ENCODE measurements at regions not wholly inside any gene's neighbourhood (a gene's known extent, or its start where the extent isn't known, plus 50 kb on each side); places are given as distances from the start of the nearest gene placed in this dataset.
A peak's percentile ranks its signal among the peaks of the same experiment; 100 is the strongest.

DNA sequence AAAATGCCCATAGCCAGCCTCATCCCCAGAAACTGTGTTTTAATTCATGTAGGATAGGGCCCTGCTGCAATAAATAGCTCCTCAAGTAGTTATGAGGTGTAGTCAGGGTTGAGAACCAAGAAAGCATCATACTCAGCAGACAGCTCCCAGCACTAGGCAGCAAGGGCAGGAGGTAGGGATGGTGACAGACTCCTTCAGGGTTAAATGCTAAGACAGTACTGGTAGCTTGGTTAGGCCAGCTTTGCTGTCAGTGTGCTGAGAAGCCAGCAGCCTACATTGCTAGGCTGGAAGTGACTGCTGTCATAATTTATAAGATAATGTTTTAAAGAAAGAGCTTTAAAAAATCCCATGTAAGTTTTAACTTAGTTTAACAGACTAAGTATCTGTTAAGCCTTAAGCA is 113.9 kb upstream of the IMMP2L start:
- no peak for FAIRE-seq
- no peak for TF ChIP-seq TAF1 (IDR thresholded peaks at IDR 0.05; ENCODE audit: low read depth, low read length)
- TF ChIP-seq POU2F2 (IDR thresholded peaks at IDR 0.05; ENCODE audit: low read depth, low read length), result no peak
- TF ChIP-seq POLR2AphosphoS5 (IDR thresholded peaks at IDR 0.05; ENCODE audit: low read depth, low read length), result no peak
- no peak for TF ChIP-seq PAX5 (IDR thresholded peaks at IDR 0.05; ENCODE audit: insufficient read depth, low read length, severe bottlenecking)
- no peak for TF ChIP-seq SPI1 (IDR thresholded peaks at IDR 0.05; ENCODE audit: low read depth, low read length)
- TF ChIP-seq POLR2A (IDR thresholded peaks at IDR 0.05; ENCODE audit: low read depth, low read length), result no peak
- DNase-seq (ENCODE audit: insufficient read length, low spot score), result no peak

- no peak for DNase-seq (ENCODE audit: insufficient read length, low spot score)
- TF ChIP-seq POLR2A (IDR thresholded peaks at IDR 0.05; ENCODE audit: low read depth, low read length), result no peak
- FAIRE-seq, result no peak
These were observed 110.6 kb upstream of the IMMP2L start for GRCh38 chr7:111672901-111673300.

GRCh38 chr7:111671927-111672326 is 109.6 kb upstream of the IMMP2L start:
- DNase-seq (ENCODE audit: insufficient read length, low spot score) (no peak), FAIRE-seq (no peak)

DNA sequence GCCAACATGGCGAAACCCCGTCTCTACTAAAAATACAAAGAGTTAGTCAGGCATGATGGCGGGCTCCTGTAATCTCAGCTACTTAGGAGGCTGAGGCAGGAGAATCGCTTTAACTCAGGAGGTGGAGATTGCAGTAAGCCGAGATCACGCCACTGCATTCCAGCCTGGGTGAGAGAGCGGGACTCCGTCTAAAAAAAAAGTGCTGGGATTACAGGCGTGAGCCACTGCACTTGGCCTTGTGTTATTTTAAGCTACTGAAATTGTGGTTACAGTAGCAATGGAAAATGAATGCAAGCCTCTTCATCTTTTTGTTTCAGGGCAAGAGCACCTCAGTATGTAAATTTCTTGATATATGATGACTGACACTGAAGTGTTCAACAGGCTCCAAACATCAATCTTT is 106.4 kb upstream of the IMMP2L start:
- FAIRE-seq, result no peak
- DNase-seq (ENCODE audit: insufficient read length, low spot score), result no peak
- TF ChIP-seq SPI1 (IDR thresholded peaks at IDR 0.05; ENCODE audit: low read depth, low read length) (no peak), POU2F2 (IDR thresholded peaks at IDR 0.05; ENCODE audit: low read depth, low read length) (no peak), PAX5 (IDR thresholded peaks at IDR 0.05; ENCODE audit: insufficient read depth, low read length, severe bottlenecking) (no peak), TAF1 (IDR thresholded peaks at IDR 0.05; ENCODE audit: low read depth, low read length) (no peak), POLR2A (IDR thresholded peaks at IDR 0.05; ENCODE audit: low read depth, low read length) (no peak), POLR2AphosphoS5 (IDR thresholded peaks at IDR 0.05; ENCODE audit: low read depth, low read length) (no peak)

More at GRCh38 chr7:111671927-111672326, 109.6 kb upstream of the IMMP2L start:
- TF ChIP-seq TAF1 (IDR thresholded peaks at IDR 0.05; ENCODE audit: low read depth, low read length), result no peak
- TF ChIP-seq POLR2A (IDR thresholded peaks at IDR 0.05; ENCODE audit: low read depth, low read length), result no peak
- no peak for TF ChIP-seq PAX5 (IDR thresholded peaks at IDR 0.05; ENCODE audit: insufficient read depth, low read length, severe bottlenecking)
- TF ChIP-seq SPI1 (IDR thresholded peaks at IDR 0.05; ENCODE audit: low read depth, low read length), result no peak
- TF ChIP-seq POU2F2 (IDR thresholded peaks at IDR 0.05; ENCODE audit: low read depth, low read length), result no peak
- no peak for TF ChIP-seq POLR2AphosphoS5 (IDR thresholded peaks at IDR 0.05; ENCODE audit: low read depth, low read length)

DNA sequence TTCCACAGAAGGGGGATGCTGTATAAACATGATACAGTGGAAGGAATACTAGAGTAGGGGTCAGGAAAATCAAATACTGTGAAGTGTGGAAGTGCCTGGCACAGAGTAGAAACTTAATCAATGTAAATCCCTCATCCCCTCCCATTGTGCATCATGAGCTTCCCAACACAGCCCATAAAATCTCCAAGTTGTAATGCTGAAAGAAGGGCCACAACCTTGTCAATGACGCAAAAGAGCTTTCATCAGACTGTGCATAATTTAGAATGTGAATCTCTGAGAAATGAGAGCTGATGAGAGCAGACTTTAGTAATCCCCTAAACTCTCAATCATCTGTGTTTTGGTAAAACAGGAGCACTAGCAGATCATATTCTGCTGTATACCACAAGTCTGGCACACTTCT is 105.2 kb upstream of the IMMP2L start:
- DNase-seq (ENCODE audit: insufficient read length, low spot score), result no peak
- no peak for TF ChIP-seq POLR2AphosphoS5 (IDR thresholded peaks at IDR 0.05; ENCODE audit: low read depth, low read length)
- TF ChIP-seq POU2F2 (IDR thresholded peaks at IDR 0.05; ENCODE audit: low read depth, low read length), result no peak
- TF ChIP-seq POLR2A (IDR thresholded peaks at IDR 0.05; ENCODE audit: low read depth, low read length), result no peak
- TF ChIP-seq PAX5 (IDR thresholded peaks at IDR 0.05; ENCODE audit: insufficient read depth, low read length, severe bottlenecking), result no peak
- no peak for TF ChIP-seq SPI1 (IDR thresholded peaks at IDR 0.05; ENCODE audit: low read depth, low read length)
- no peak for TF ChIP-seq TAF1 (IDR thresholded peaks at IDR 0.05; ENCODE audit: low read depth, low read length)
- FAIRE-seq, result no peak

DNA sequence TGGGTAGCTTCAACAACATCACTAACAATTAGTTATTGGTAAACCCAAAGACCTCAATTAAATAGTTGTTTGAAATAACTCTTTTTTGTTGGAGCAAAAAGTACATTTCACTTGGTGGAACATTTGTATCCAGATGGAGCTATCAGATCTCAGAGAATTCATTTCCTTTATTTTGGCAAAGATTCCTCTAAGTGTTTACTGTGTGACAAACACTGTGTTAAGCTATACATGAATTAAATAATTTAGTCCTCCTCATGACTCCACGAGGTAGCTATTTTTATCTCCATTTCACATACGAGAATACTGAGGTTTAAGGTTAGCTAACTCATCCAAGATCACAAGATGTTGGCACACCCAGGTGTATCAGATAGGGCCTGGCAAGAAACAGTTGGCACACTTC is 104.0 kb upstream of the IMMP2L start:
- DNase-seq (ENCODE audit: insufficient read length, low spot score) (no peak), FAIRE-seq (no peak)
- no peak for TF ChIP-seq POU2F2 (IDR thresholded peaks at IDR 0.05; ENCODE audit: low read depth, low read length)
- TF ChIP-seq POLR2A (IDR thresholded peaks at IDR 0.05; ENCODE audit: low read depth, low read length), result no peak
- TF ChIP-seq PAX5 (IDR thresholded peaks at IDR 0.05; ENCODE audit: insufficient read depth, low read length, severe bottlenecking), result no peak
- TF ChIP-seq SPI1 (IDR thresholded peaks at IDR 0.05; ENCODE audit: low read depth, low read length), result no peak
- no peak for TF ChIP-seq POLR2AphosphoS5 (IDR thresholded peaks at IDR 0.05; ENCODE audit: low read depth, low read length)
- TF ChIP-seq TAF1 (IDR thresholded peaks at IDR 0.05; ENCODE audit: low read depth, low read length), result no peak

- DNase-seq (ENCODE audit: insufficient read length, low spot score), result no peak
- no peak for FAIRE-seq
These were observed 101.5 kb upstream of the IMMP2L start for GRCh38 chr7:111663771-111664170.

DNA sequence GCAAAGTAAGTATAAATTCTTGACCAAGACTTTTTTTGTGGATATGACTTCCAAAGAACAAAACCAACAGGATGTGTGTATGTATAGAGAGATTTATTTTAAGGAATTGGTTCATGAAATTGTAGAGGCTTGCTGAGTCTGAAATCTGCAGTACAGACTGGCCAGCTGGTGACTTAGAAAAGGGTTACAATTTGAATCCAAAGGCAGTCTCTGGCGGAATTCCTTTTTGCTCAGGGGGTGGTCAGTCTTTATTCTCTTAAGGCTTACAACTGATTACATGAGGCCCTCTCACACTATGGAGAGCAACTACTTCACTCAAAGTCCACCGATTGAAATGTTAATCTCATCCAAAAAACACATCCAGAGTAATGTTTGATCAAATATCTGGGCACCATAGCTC is 100.1 kb upstream of the IMMP2L start:
- TF ChIP-seq SPI1 (IDR thresholded peaks at IDR 0.05; ENCODE audit: low read depth, low read length), result no peak
- no peak for TF ChIP-seq PAX5 (IDR thresholded peaks at IDR 0.05; ENCODE audit: insufficient read depth, low read length, severe bottlenecking)
- TF ChIP-seq TAF1 (IDR thresholded peaks at IDR 0.05; ENCODE audit: low read depth, low read length), result no peak
- TF ChIP-seq POU2F2 (IDR thresholded peaks at IDR 0.05; ENCODE audit: low read depth, low read length), result no peak
- no peak for FAIRE-seq
- DNase-seq (ENCODE audit: insufficient read length, low spot score), result no peak

More at GRCh38 chr7:111663771-111664170, 101.5 kb upstream of the IMMP2L start:
- TF ChIP-seq TAF1 (IDR thresholded peaks at IDR 0.05; ENCODE audit: low read depth, low read length) (no peak), PAX5 (IDR thresholded peaks at IDR 0.05; ENCODE audit: insufficient read depth, low read length, severe bottlenecking) (no peak), POU2F2 (IDR thresholded peaks at IDR 0.05; ENCODE audit: low read depth, low read length) (no peak), POLR2A (IDR thresholded peaks at IDR 0.05; ENCODE audit: low read depth, low read length) (no peak), SPI1 (IDR thresholded peaks at IDR 0.05; ENCODE audit: low read depth, low read length) (no peak), POLR2AphosphoS5 (IDR thresholded peaks at IDR 0.05; ENCODE audit: low read depth, low read length) (no peak)

DNA sequence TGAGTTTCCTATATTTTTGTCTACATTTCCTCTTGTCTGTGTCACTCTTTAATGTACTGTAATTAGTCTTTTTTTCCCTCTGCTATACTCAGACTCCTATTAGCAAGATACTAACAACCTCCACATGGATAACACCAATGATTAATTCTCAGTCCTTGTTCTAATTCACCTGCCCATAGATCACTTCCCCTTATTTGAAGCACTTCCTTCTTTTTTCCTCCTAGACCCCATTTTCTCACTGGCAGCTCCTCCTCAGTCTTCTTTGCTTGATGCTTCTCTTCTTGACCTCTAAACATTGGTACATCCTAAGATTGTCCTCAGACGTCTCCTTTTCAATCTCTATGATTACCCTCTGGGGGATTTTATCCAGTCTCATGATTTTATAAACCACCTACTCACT is 98.2 kb upstream of the IMMP2L start:
- FAIRE-seq (no peak), DNase-seq (ENCODE audit: insufficient read length, low spot score) (no peak)
- no peak for TF ChIP-seq POU2F2 (IDR thresholded peaks at IDR 0.05; ENCODE audit: low read depth, low read length)
- TF ChIP-seq PAX5 (IDR thresholded peaks at IDR 0.05; ENCODE audit: insufficient read depth, low read length, severe bottlenecking), result no peak
- peak; percentile 60 for TF ChIP-seq SPI1 (IDR thresholded peaks at IDR 0.05; ENCODE audit: low read depth, low read length)
- TF ChIP-seq TAF1 (IDR thresholded peaks at IDR 0.05; ENCODE audit: low read depth, low read length), result no peak

DNA sequence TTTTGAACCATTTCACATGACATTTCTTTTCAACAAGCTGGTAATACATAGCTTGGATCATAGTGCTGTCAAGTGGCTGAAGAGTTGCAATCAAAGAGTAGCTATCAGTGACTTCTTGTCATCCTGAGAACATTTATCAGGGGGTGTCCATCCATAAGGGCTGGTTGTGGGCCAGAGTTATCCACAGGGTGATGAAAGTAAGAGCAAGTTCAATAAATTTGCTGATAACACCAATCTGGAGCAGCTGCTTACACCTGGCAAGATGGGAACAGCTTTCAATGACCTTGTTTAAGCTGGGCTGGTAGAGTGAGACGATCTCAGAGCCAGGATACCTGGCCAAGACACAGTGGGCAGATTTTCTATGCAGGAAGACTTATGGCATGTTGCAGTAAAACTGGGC is 96.3 kb upstream of the IMMP2L start:
- DNase-seq (ENCODE audit: insufficient read length, low spot score) (no peak), FAIRE-seq (no peak)
- TF ChIP-seq TAF1 (IDR thresholded peaks at IDR 0.05; ENCODE audit: low read depth, low read length) (no peak), PAX5 (IDR thresholded peaks at IDR 0.05; ENCODE audit: insufficient read depth, low read length, severe bottlenecking) (no peak), POLR2AphosphoS5 (IDR thresholded peaks at IDR 0.05; ENCODE audit: low read depth, low read length) (no peak), POLR2A (IDR thresholded peaks at IDR 0.05; ENCODE audit: low read depth, low read length) (no peak), POU2F2 (IDR thresholded peaks at IDR 0.05; ENCODE audit: low read depth, low read length) (no peak), SPI1 (IDR thresholded peaks at IDR 0.05; ENCODE audit: low read depth, low read length) (no peak)
